ENCODE measurements at regions not wholly inside any gene's neighbourhood (a gene's known extent, or its start where the extent isn't known, plus 50 kb on each side); places are given as distances from the start of the nearest gene placed in this dataset.

GRCh38 chr15:58274885-58275284 is 136.7 kb downstream of the AQP9 start:
- Histone ChIP-seq H3K4me3 (no peak overlapping the region), H3K36me3 (no peaks in the 10 kb centered on the region)
- intact Hi-C loops (cut with DNase I; ENCODE audit: low total_unique reads), result no loop called here

GRCh38 chr15:58275785-58276184 is 137.6 kb downstream of the AQP9 start:
- DNase-seq (ENCODE audit: low spot score in 2 of 2), result no peak
- TF ChIP-seq POLR2A (IDR thresholded peaks at IDR 0.05), result no peak
- no peak for TF ChIP-seq CTCF (IDR thresholded peaks at IDR 0.05)
- TF ChIP-seq POLR2AphosphoS5 (IDR thresholded peaks at IDR 0.05), result no peak

More at GRCh38 chr15:58274885-58275284, 136.7 kb downstream of the AQP9 start:
- no peak for DNase-seq (ENCODE audit: low spot score in 2 of 2)
- H3K27me3 ChIP-seq, result no peaks in the 10 kb centered on the region
- H3K27ac ChIP-seq, result no peak overlapping the region
- TF ChIP-seq POLR2AphosphoS5 (IDR thresholded peaks at IDR 0.05) (no peak), CTCF (IDR thresholded peaks at IDR 0.05) (no peak), POLR2A (IDR thresholded peaks at IDR 0.05) (no peak)
- no peaks in the 10 kb centered on the region for H3K4me1 ChIP-seq
- peaks cover 6% of the 10 kb centered on the region in 2 donors for H3K9me3 ChIP-seq

GRCh38 chr15:58276924-58277323 is 138.7 kb downstream of the AQP9 start:
- no peak for DNase-seq (ENCODE audit: low spot score in 2 of 2)

More at GRCh38 chr15:58275785-58276184, 137.6 kb downstream of the AQP9 start:
- no peaks in the 10 kb centered on the region for H3K27me3 ChIP-seq
- intact Hi-C loops (cut with DNase I; ENCODE audit: low total_unique reads), result no loop called here
- no peak overlapping the region for H3K27ac ChIP-seq
- no peaks in the 10 kb centered on the region for H3K36me3 ChIP-seq
- peaks cover 6% of the 10 kb centered on the region in 2 donors for H3K9me3 ChIP-seq
- no peaks in the 10 kb centered on the region for H3K4me1 ChIP-seq
- H3K4me3 ChIP-seq, result no peak overlapping the region

GRCh38 chr15:58277333-58277732 is 139.2 kb downstream of the AQP9 start:
- Histone ChIP-seq H3K9me3 (no peaks in the 10 kb centered on the region), H3K27ac (no peak overlapping the region), H3K36me3 (no peaks in the 10 kb centered on the region), H3K27me3 (no peaks in the 10 kb centered on the region), H3K4me3 (no peak overlapping the region), H3K4me1 (no peaks in the 10 kb centered on the region)
- no peak for TF ChIP-seq POLR2AphosphoS5 (IDR thresholded peaks at IDR 0.05)
- no peak for TF ChIP-seq POLR2A (IDR thresholded peaks at IDR 0.05)
- TF ChIP-seq CTCF (IDR thresholded peaks at IDR 0.05), result no peak
- intact Hi-C loops (cut with DNase I; ENCODE audit: low total_unique reads), result no loop called here
- DNase-seq (ENCODE audit: low spot score in 2 of 2), result no peak

More at GRCh38 chr15:58276924-58277323, 138.7 kb downstream of the AQP9 start:
- intact Hi-C loops (cut with DNase I; ENCODE audit: low total_unique reads), result no loop called here
- H3K4me1 ChIP-seq, result no peaks in the 10 kb centered on the region
- TF ChIP-seq POLR2AphosphoS5 (IDR thresholded peaks at IDR 0.05), result no peak
- TF ChIP-seq CTCF (IDR thresholded peaks at IDR 0.05), result no peak
- TF ChIP-seq POLR2A (IDR thresholded peaks at IDR 0.05), result no peak
- H3K27ac ChIP-seq, result no peak overlapping the region
- no peaks in the 10 kb centered on the region for H3K27me3 ChIP-seq
- no peaks in the 10 kb centered on the region for H3K36me3 ChIP-seq
- H3K4me3 ChIP-seq, result no peak overlapping the region
- peaks cover 1 to 2% of the 10 kb centered on the region in 2 donors for H3K9me3 ChIP-seq

GRCh38 chr15:58279106-58279505 is 140.9 kb downstream of the AQP9 start:
- TF ChIP-seq POLR2AphosphoS5 (IDR thresholded peaks at IDR 0.05) (no peak), POLR2A (IDR thresholded peaks at IDR 0.05) (no peak), CTCF (IDR thresholded peaks at IDR 0.05) (no peak)
- no peaks in the 10 kb centered on the region for H3K27me3 ChIP-seq
- no peaks in the 10 kb centered on the region for H3K4me1 ChIP-seq
- DNase-seq (ENCODE audit: low spot score in 2 of 2), result no peak
- H3K36me3 ChIP-seq, result no peaks in the 10 kb centered on the region
- intact Hi-C loops (cut with DNase I; ENCODE audit: low total_unique reads), result no loop called here
- H3K9me3 ChIP-seq, result no peaks in the 10 kb centered on the region
- H3K4me3 ChIP-seq, result no peak overlapping the region
- no peak overlapping the region for H3K27ac ChIP-seq

Data from breast epithelium (tissue), 4 donors.